ENCODE measurements at regions not wholly inside any gene's neighbourhood (a gene's known extent, or its start where the extent isn't known, plus 50 kb on each side); places are given as distances from the start of the nearest gene placed in this dataset.

DNA sequence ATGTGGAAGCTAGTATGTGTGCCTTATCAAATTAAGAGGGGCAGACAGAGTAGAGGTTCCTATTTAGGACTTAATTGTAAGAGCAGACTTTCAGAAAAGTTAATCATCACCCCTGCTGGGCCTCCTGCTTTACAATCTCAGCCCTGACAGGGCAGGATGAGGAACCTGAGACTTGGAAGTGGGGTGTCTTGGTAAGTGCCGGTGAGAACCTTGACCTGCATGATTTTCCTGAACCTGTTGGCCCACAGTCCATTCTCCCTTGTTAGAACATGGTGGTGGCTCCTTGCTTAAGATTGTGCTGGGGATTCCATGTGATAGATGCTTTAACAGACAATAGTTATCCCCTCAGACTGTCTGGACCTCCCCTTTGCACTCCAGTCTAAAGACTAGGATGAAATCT, 141.7 kb upstream of the TMEM72 start:
- TF ChIP-seq, protein P1, sequence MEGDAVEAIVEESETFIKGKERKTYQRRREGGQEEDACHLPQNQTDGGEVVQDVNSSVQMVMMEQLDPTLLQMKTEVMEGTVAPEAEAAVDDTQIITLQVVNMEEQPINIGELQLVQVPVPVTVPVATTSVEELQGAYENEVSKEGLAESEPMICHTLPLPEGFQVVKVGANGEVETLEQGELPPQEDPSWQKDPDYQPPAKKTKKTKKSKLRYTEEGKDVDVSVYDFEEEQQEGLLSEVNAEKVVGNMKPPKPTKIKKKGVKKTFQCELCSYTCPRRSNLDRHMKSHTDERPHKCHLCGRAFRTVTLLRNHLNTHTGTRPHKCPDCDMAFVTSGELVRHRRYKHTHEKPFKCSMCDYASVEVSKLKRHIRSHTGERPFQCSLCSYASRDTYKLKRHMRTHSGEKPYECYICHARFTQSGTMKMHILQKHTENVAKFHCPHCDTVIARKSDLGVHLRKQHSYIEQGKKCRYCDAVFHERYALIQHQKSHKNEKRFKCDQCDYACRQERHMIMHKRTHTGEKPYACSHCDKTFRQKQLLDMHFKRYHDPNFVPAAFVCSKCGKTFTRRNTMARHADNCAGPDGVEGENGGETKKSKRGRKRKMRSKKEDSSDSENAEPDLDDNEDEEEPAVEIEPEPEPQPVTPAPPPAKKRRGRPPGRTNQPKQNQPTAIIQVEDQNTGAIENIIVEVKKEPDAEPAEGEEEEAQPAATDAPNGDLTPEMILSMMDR (IDR thresholded peaks at IDR 0.05; ENCODE audit: low read depth, low read length, poor library complexity, severe bottlenecking) = no peak
- TF ChIP-seq EZH2phosphoT487 (IDR thresholded peaks at IDR 0.05; ENCODE audit: borderline replicate concordance, low read length) = no peak

All from DOHH2 (cell line).